ENCODE measurements at regions not wholly inside any gene's neighbourhood (a gene's known extent, or its start where the extent isn't known, plus 50 kb on each side); places are given as distances from the start of the nearest gene placed in this dataset.

DNA sequence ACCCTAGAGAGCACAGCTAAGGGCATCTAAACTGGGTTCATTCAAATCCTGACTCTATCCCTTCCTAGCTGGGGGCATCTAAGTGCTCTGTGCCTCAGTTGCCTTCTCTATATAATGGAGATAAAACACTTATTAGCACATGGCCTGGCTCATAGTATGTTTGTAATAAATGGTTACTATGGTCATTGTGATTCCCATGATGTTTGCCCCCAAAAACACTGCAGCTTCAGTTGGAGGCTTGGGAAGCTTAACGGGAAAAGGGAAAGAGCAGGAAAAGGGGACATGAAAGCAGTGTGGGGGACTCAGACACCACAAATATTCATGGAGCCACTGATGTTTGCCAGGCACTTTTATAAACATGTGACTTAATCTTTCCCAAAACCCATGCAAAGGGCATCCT, 118.1 kb downstream of the INHBB start:
- no peak overlapping the region for H3K4me3 ChIP-seq
- no peaks in the 10 kb centered on the region for H3K36me3 ChIP-seq (replicated peaks)
- no peaks in the 10 kb centered on the region for H3K9me3 ChIP-seq
- no peak for DNase-seq (ENCODE audit: low spot score in 2 of 2)
- no peaks in the 10 kb centered on the region; the same call in 1 of the 2 replicates for H3K27me3 ChIP-seq (ENCODE audit: low read depth)
- in situ Hi-C loops (cut with MboI; ENCODE audit: low sequenced_read_pairs): no loop called here
- H3K4me1 ChIP-seq: peaks cover 15% of the 10 kb centered on the region

DNA sequence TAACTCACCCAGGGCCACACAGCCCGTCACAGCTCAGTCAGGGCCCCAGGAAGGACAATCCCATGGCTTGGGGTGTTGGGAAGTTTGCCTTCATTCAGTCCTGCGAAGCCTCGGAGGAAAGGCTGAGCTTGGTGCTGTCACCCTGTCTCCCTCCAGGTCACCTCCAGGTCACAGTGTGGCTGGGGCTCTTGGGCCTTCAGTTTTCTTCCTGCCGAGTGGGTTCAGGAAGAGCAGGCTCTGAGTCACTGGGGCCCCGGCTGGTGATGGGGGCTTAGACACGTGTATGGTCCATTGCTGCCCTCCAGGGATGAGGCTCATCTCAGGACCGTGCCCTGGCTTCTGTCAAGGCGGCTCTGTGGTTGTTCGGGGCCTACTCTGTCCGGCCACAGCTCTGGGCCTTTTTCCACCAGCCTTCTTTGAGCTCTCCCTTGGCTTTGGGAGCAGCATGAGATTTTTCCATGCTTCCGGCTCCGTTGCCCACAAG, 118.6 kb downstream of the INHBB start:
- DNase-seq (ENCODE audit: low spot score in 2 of 2): no peak
- Histone ChIP-seq H3K9me3 (no peaks in the 10 kb centered on the region), H3K4me3 (no peak overlapping the region), H3K27me3 (ENCODE audit: low read depth) (no peaks in the 10 kb centered on the region; the same call in 1 of the 2 replicates), H3K4me1 (peaks cover 15% of the 10 kb centered on the region), H3K36me3 (replicated peaks) (no peaks in the 10 kb centered on the region)
- in situ Hi-C loops (cut with MboI; ENCODE audit: low sequenced_read_pairs): no loop called here

- H3K4me1 ChIP-seq: peaks cover 15% of the 10 kb centered on the region
Measured at GRCh38 chr2:120465012-120465700, 119.2 kb downstream of the INHBB start.

GRCh38 chr2:120465701-120465988, 119.7 kb downstream of the INHBB start:
- in situ Hi-C loops (cut with MboI; ENCODE audit: low sequenced_read_pairs): no loop called here
- no peaks in the 10 kb centered on the region for H3K9me3 ChIP-seq
- H3K4me3 ChIP-seq: no peak overlapping the region; the same call in 1 of the 2 replicates
- H3K4me1 ChIP-seq: peaks cover 15% of the 10 kb centered on the region
- H3K36me3 ChIP-seq (replicated peaks): no peaks in the 10 kb centered on the region
- H3K27me3 ChIP-seq (ENCODE audit: low read depth): no peaks in the 10 kb centered on the region
- no peak for DNase-seq (ENCODE audit: low spot score in 2 of 2)

More at GRCh38 chr2:120465012-120465700, 119.2 kb downstream of the INHBB start:
- in situ Hi-C loops (cut with MboI; ENCODE audit: low sequenced_read_pairs): no loop called here
- no peaks in the 10 kb centered on the region for H3K36me3 ChIP-seq (replicated peaks)
- no peaks in the 10 kb centered on the region for H3K27me3 ChIP-seq (ENCODE audit: low read depth)
- no peak for DNase-seq (ENCODE audit: low spot score in 2 of 2)
- H3K9me3 ChIP-seq: no peaks in the 10 kb centered on the region
- no peak overlapping the region for H3K4me3 ChIP-seq

GRCh38 chr2:120465989-120466703, 120.2 kb downstream of the INHBB start:
- no peaks in the 10 kb centered on the region for H3K27me3 ChIP-seq (ENCODE audit: low read depth)
- peaks cover 15% of the 10 kb centered on the region for H3K4me1 ChIP-seq
- H3K36me3 ChIP-seq (replicated peaks): no peaks in the 10 kb centered on the region
- peak; percentile 50 to 76 for DNase-seq (ENCODE audit: low spot score in 2 of 2)
- H3K9me3 ChIP-seq: no peaks in the 10 kb centered on the region
- peak overlapping the region; percentile 6 for H3K4me3 ChIP-seq
- in situ Hi-C loops (cut with MboI; ENCODE audit: low sequenced_read_pairs): no loop called here

GRCh38 chr2:120466704-120467054, 120.7 kb downstream of the INHBB start:
- Histone ChIP-seq H3K9me3 (no peaks in the 10 kb centered on the region), H3K4me1 (peaks cover 15% of the 10 kb centered on the region), H3K36me3 (replicated peaks) (no peaks in the 10 kb centered on the region), H3K4me3 (no peak overlapping the region), H3K27me3 (ENCODE audit: low read depth) (no peaks in the 10 kb centered on the region)
- peak; percentile 19 to 26 for DNase-seq (ENCODE audit: low spot score in 2 of 2)
- in situ Hi-C loops (cut with MboI; ENCODE audit: low sequenced_read_pairs): no loop called here

DNA sequence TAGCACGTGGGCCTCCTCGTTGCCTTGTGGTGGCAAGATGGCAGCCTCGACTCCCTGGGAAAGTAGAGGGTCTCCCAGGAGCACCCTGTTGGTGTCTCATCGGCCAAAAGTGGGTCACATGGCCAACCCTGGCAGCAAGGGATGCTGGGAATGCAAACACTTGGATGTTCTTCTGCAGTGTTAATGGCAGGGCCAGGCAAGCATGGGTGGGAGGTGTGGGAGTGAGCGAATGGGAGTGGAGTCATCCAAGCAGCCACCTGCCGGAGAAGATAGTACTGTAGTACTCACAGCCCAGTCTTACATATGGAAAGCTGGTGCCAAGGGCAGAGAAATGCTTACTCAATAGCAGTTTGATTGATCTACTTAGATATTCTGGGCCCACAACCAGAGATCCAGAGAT, 122.2 kb downstream of the INHBB start:
- H3K9me3 ChIP-seq: no peaks in the 10 kb centered on the region
- no peaks in the 10 kb centered on the region for H3K27me3 ChIP-seq (ENCODE audit: low read depth)
- in situ Hi-C loops (cut with MboI; ENCODE audit: low sequenced_read_pairs): no loop called here

GRCh38 chr2:120469426-120469825, 123.5 kb downstream of the INHBB start:
- H3K4me3 ChIP-seq: no peak overlapping the region
- H3K9me3 ChIP-seq: no peaks in the 10 kb centered on the region
- H3K4me1 ChIP-seq: peaks cover 15% of the 10 kb centered on the region
- in situ Hi-C loops (cut with MboI; ENCODE audit: low sequenced_read_pairs): no loop called here
- no peaks in the 10 kb centered on the region for H3K27me3 ChIP-seq (ENCODE audit: low read depth)
- H3K36me3 ChIP-seq (replicated peaks): no peaks in the 10 kb centered on the region
- DNase-seq (ENCODE audit: low spot score in 2 of 2): no peak

More for the DNA sequence above, 122.2 kb downstream of the INHBB start:
- H3K36me3 ChIP-seq (replicated peaks): no peaks in the 10 kb centered on the region
- peaks cover 15% of the 10 kb centered on the region for H3K4me1 ChIP-seq
- DNase-seq (ENCODE audit: low spot score in 2 of 2): no peak
- H3K4me3 ChIP-seq: no peak overlapping the region

DNA sequence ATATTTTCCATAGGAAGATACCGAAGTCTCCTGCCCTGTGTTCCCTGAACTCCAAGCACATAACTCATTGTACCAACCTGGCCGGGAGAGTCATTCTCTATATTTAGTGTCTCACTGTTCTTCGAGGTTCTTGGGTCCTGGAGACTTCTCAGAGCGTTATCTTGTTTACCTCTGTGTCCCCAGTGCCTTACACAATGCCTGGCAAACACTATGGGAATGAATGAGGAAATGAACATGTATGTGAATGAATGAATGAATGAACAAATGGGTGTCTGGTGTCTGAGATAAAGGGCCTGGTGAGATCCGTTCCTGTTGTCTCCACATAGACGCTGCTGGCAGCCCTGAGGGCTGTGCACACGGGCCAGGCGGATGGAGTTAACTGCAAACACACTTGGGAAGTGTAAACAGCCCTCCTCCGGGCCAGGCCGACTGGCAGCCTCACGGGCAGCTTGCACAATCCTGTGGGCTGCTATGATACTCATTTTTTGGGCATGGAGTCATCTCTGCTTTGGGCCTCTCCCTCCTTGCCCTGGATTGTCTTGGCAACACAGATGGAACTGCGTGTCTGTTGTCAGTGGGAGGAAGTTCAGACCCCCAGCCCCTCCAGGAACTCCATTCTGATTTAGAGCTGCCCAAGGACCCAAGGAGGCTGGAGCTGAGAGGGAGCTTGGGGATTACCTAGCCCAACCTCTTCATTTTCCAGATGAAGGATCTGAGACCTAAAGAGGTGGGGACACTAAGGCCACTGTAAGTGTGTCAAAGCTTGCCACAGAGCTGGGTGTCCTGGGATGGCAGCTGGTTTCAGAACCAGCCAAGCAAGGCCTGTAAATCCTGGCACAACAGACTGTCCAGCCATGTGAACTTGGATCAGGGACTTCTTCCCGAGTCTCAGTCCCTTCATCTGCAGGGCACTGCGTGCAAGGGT, 124.4 kb downstream of the INHBB start:
- Histone ChIP-seq H3K4me1 (peaks cover 15% of the 10 kb centered on the region), H3K27me3 (ENCODE audit: low read depth) (no peaks in the 10 kb centered on the region), H3K36me3 (replicated peaks) (no peaks in the 10 kb centered on the region), H3K4me3 (no peak overlapping the region), H3K9me3 (no peaks in the 10 kb centered on the region)
- in situ Hi-C loops (cut with MboI; ENCODE audit: low sequenced_read_pairs): no loop called here
- DNase-seq (ENCODE audit: low spot score in 2 of 2): no peak

DNA sequence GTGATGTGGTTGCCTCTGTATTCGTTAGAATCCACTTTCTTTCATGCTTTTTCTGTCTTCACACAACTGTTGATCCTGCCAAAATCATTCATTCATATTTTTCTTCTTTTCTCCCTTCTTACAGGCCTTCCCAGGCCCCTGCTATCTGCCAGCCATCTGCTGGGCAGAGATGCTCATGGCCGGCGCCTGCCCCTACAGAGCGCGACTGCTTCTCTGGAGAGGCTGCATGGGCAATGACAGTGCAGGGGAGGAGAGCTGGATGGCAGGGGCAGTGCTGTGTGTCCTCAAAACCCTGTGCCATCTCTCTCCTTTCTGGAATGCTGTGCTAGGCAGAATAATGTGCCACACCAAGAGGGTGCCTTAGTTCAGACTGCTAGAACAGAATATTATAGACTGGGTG, 125.2 kb downstream of the INHBB start:
- in situ Hi-C loops (cut with MboI; ENCODE audit: low sequenced_read_pairs): no loop called here
- Histone ChIP-seq H3K4me3 (no peak overlapping the region), H3K27me3 (ENCODE audit: low read depth) (no peaks in the 10 kb centered on the region), H3K4me1 (peaks cover 8% of the 10 kb centered on the region), H3K36me3 (replicated peaks) (no peaks in the 10 kb centered on the region), H3K9me3 (no peaks in the 10 kb centered on the region)
- no peak for DNase-seq (ENCODE audit: low spot score in 2 of 2)

GRCh38 chr2:120472031-120472430, 126.1 kb downstream of the INHBB start:
- DNase-seq (ENCODE audit: low spot score in 2 of 2): no peak
- Histone ChIP-seq H3K9me3 (no peaks in the 10 kb centered on the region), H3K27me3 (ENCODE audit: low read depth) (no peaks in the 10 kb centered on the region), H3K4me3 (no peak overlapping the region), H3K4me1 (no peaks in the 10 kb centered on the region; the same call in 1 of the 2 replicates), H3K36me3 (replicated peaks) (no peaks in the 10 kb centered on the region)
- in situ Hi-C loops (cut with MboI; ENCODE audit: low sequenced_read_pairs): no loop called here

DNA sequence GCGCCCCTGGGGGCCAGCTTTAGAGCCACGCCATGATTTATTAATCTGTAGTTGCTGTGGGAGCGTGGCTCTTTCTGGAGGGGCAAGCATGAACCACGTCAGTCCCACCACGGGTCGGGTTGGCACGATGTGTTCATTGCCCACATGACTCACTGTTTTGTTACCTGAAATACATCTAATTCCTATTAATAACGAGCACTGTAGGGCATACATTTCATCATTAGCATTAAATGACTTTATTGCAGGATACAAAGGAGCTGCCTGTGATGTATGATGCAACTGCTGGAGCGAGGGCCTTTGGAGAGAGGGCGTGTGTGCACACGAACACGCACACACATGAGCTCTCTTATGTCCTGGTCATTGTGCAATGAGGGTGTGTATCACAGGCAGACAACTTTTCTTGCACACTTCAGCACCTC, 127.0 kb downstream of the INHBB start:
- no peaks in the 10 kb centered on the region for H3K36me3 ChIP-seq (replicated peaks)
- no peaks in the 10 kb centered on the region for H3K4me1 ChIP-seq
- no peaks in the 10 kb centered on the region for H3K27me3 ChIP-seq (ENCODE audit: low read depth)
- no peak overlapping the region for H3K4me3 ChIP-seq
- in situ Hi-C loops (cut with MboI; ENCODE audit: low sequenced_read_pairs): no loop called here
- H3K9me3 ChIP-seq: no peaks in the 10 kb centered on the region
- DNase-seq (ENCODE audit: low spot score in 2 of 2): no peak

- in situ Hi-C loops (cut with MboI; ENCODE audit: low sequenced_read_pairs): no loop called here
- no peak for DNase-seq (ENCODE audit: low spot score in 2 of 2)
Measured at GRCh38 chr2:120473522-120474271, 127.8 kb downstream of the INHBB start.

More at GRCh38 chr2:120473522-120474271, 127.8 kb downstream of the INHBB start:
- no peaks in the 10 kb centered on the region for H3K4me1 ChIP-seq
- H3K4me3 ChIP-seq: no peak overlapping the region
- no peaks in the 10 kb centered on the region for H3K36me3 ChIP-seq (replicated peaks)
- no peaks in the 10 kb centered on the region for H3K9me3 ChIP-seq
- H3K27me3 ChIP-seq (ENCODE audit: low read depth): no peaks in the 10 kb centered on the region
